Hypothalamus (tissue), 51 donors: ENCODE measurements at regions not wholly inside any gene's neighbourhood (a gene's known extent, or its start where the extent isn't known, plus 50 kb on each side); places are given as distances from the start of the nearest gene placed in this dataset.

Source experiments
- DNase-seq, 51 donors: peaks; one replicate each; lab custom pipeline; 2025; lab: John Stamatoyannopoulos, UW

DNA sequence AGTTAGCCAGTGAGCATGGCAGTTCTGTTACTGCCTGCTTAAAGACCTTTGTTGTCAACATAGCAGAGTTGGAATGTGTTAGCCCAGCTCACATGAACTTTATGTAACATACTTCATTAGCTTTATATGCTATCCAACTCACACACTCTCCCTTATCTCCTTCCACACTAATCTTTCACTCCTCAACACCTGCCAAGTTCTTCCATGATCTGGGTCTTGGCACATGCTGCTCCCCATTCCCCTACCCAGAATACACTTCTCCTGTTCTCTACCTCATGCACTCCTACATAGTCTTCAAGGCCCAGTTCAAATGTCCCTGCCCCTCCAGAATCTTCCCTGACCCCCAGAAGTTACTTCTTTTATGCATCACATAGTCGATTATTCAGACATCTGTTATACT lies 179.3 kb downstream of the KATNAL1 start:
- DNase-seq: no peak

- DNase-seq: no peak
Observed at GRCh38 chr13:30126903-30127428, 180.4 kb downstream of the KATNAL1 start.

- peak in 5 of 51 donors; percentile 9 to 40 (median 17) for DNase-seq
Observed at GRCh38 chr13:30125422-30126073, 181.8 kb downstream of the KATNAL1 start.

DNA sequence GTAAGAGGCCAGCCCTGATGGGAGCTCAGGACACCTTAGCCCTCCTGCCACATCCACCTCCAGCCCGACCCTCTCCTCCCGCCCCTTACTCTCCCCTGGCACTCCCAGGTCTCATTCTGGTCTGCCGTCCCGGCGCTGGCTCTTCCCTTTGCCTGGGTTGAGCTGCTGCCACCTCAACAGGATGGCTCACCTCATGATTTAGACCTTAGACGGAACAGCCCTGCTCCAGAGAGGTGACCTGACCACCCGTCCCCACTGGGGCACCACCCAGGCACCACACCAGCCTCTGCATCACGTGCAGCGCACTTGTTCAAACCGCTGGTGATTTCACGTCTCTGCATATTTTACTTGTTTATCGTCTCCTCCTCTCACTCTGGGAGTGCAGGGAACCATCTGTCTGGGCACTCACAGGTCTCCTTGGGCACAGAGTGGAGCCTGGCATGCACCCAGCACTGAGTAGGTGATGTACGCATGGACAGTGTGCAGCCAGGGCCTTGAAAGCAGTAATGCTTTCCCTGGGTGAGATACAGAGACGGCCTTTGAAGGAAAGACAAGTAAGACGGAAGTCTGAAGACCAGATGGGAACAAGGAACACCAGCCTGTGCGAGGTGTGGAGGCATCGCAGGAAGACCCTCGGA lies 183.1 kb downstream of the KATNAL1 start:
- no peak for DNase-seq

GRCh38 chr13:30123575-30123974 lies 183.8 kb downstream of the KATNAL1 start:
- no peak for DNase-seq

DNA sequence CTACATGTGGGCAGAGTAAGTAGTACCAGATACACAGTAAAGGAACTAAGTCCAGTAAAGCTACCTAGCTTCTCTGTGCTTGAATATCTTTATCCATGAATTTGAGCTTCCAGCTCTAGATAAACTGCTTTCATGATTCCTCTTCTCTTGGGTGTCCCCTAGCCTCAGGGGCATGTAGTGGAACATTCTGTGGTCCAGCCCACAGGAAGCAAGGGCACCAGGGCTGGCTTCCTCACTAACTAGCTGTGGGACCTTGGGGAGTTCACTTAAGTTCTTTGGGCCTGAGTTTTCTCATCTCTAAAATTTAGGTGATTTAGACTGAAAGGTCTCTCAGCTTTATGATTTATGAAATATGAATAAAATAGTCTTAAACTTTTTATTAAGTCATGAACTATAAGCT lies 185.7 kb downstream of the KATNAL1 start:
- DNase-seq: no peak

GRCh38 chr13:30121244-30121643 lies 186.1 kb downstream of the KATNAL1 start:
- no peak for DNase-seq

GRCh38 chr13:30120133-30120822 lies 187.1 kb downstream of the KATNAL1 start:
- no peak for DNase-seq

GRCh38 chr13:30119476-30119875 lies 187.9 kb downstream of the KATNAL1 start:
- DNase-seq: no peak

DNA sequence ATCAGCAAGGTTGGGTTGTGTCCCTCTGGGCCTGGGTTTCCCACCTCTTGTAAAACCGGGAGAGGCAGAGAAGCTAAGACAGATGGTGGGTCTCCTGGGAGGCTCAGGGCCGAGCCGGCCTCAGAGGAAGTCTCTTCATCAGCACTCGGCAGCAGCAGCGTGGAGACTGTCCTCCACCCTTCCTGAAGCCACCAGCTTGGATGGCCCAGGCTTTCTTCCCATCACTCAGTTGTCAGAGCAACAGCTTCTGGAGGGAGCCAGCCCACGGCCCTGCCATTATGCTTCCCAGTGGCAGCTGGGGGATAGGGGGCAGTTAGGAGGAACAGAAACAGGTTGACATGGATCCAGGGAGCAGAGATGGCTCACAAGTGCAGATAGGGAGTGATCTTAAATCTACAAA lies 191.0 kb downstream of the KATNAL1 start:
- DNase-seq: no peak

DNA sequence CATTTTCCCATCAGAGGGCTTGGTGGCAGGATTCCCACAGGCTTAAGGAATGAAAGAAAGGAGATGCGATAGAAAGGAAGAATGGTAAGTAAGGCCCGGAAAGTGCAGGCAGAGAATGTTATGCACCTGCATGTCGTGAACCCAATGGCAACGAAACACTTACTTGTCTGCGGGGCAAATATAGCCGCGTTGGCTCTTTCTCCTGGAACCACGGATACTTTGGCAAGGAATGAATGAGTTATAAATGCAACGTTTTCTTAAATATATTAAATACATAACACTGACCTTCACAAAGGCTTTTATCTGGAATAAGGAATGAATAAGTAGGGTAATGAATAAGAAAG lies 192.1 kb downstream of the KATNAL1 start:
- no peak for DNase-seq

- peak; percentile 11 to 91 (median 74) for DNase-seq
Observed at GRCh38 chr13:30114571-30115256, 192.6 kb downstream of the KATNAL1 start.

DNA sequence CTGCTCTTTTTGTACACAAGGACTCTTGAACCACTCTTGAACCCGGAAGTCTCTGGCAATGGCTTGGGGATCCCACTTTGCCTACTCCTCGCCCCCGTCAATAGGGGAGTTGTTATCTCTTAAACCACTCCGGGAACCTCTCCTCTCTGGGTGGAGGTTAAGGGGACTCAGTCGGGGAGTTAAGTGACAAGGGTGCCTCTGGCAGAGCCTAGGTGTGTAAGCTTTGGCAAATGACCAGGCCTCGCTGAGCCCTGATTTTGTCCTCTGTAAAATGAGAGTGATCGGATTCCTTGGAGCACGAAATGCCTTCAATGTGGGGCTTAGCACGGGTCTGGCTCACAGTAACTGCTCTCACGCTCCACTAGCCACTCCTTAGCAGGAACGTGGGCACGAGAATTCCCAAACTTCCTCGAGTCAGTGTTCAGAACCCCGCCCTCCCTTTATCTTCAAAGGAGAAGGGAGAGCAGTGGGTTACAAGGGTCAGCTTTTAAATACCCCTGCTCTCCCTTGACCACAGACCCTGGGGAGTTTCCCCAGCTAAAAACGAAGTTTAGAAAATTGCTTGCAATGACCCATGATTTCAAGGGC lies 193.3 kb downstream of the KATNAL1 start:
- peak in 2 of 51 donors; percentile 7 to 34 for DNase-seq

DNA sequence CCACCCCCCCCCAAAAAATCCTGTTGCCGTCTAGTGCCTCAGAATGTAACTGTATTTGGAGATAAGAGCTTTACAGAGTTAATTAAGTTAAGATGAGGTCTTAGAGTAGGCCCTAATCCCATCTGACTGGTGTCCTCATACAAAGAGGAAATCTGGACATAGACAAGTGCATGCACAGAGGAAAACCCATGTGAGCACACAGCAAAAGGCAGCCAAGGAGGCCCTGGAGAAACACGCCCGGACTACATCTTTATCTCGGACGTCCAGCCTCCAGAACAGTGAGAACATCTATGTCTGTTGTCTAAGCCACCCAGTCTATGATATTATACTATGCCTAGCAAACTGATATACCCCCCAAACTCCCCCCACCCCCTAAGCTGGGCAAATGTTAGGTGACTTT lies 193.8 kb downstream of the KATNAL1 start:
- DNase-seq: no peak

DNA sequence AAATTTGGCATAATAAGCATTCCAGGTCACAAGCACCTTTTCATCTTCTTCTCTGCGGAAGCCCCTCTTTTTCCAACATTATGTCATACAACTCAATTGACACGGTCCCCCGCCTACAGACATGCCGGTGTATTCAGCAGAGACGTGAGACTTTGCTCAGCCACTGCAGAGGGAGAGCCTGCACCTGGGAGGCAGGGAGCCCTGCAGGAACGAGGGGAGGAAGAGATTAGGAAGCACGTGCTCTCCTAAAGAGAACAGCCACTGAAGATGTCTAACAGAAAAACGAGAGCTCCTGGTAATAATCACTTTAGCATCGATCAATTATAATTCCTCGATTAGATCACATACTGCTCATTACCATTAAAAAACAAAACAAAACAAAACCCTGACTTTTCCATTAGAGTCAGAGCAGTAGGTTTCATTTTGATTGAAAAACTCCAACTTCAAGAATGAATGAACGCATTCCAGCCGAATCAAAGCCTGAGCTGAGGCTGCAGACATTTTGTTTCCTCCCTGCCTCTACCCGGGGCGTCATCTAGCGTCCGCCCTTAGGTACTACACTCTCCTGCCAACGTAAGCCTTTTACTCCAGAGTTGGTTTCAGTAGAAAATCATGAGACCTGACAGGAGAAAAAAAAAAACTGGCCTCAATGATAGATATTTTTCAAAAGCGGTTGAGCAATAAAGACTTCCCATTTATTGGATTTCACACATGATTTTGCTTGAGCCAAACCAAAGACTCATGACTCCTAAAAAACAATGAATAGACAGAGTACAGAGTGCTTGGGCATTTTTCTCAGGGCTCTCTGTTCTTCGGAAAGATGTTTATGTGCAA lies 194.5 kb downstream of the KATNAL1 start:
- peak in 44 of 51 donors; percentile 10 to 84 (median 60) for DNase-seq

- DNase-seq: no peak
Observed at GRCh38 chr13:30111810-30112209, 195.5 kb downstream of the KATNAL1 start.

- no peak for DNase-seq
Observed at GRCh38 chr13:30110301-30111070, 196.9 kb downstream of the KATNAL1 start.

GRCh38 chr13:30109471-30110135 lies 197.7 kb downstream of the KATNAL1 start:
- DNase-seq: no peak

DNA sequence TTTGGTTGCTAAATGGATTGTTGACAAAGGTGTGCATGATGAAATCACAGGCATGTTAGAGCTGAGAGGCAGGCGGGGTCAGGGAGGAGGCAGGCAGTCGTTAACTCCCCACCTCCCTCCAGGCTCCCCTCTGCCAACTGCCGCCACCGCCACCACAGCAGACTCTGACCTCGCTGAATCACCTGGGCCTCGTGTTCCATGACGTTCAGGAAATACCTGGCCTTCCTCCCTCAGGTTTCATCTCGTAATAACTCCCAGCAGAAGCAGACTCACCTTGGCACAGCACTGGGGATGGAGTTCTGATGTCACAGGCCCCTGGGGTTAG lies 198.5 kb downstream of the KATNAL1 start:
- DNase-seq: no peak
